Progenitor cell of endocrine pancreas (in vitro differentiated cells): ENCODE measurements at regions not wholly inside any gene's neighbourhood (a gene's known extent, or its start where the extent isn't known, plus 50 kb on each side); places are given as distances from the start of the nearest gene placed in this dataset.

Experiments used
- DNase-seq: peaks from one replicate; pipeline ENCODE4 v3.0.0; 2021; ENCODE audit warnings: low spot score; ENCODE audit not compliant: unreplicated experiment
- H3K27ac Mint-ChIP-seq: 2 replicates; pipeline ENCODE4 v1.8.0; 2021; ENCODE audit warnings: mild to moderate bottlenecking, moderate library complexity, mixed read lengths
- H3K27me3 Mint-ChIP-seq: 2 replicates; pipeline ENCODE4 v1.8.0; 2021; ENCODE audit warnings: mixed read lengths
- H3K36me3 Mint-ChIP-seq: 2 replicates; pipeline ENCODE4 v1.8.0; 2022; ENCODE audit warnings: mixed read lengths; ENCODE audit not compliant: insufficient read depth
- H3K4me1 Mint-ChIP-seq: 2 replicates; pipeline ENCODE4 v1.8.0; 2021; ENCODE audit warnings: low read depth, mixed read lengths
- H3K4me3 Mint-ChIP-seq: 2 replicates; pipeline ENCODE4 v1.8.0; 2021; ENCODE audit warnings: low read depth, mild to moderate bottlenecking, moderate library complexity, mixed read lengths
- H3K9me3 Mint-ChIP-seq: 2 replicates; pipeline ENCODE4 v1.8.0; 2021; ENCODE audit warnings: low read depth, mixed read lengths
- CTCF ChIP-seq: fragments of 200-600 bp; sonication (generic); IDR thresholded peaks from one replicate; pipeline ENCODE4 v1.5.0; 2021; ENCODE audit warnings: antibody characterized with exemption, mild to moderate bottlenecking; ENCODE audit not compliant: unreplicated experiment

GRCh38 chr1:56399795-56400194, 179.6 kb downstream of the PLPP3 start:
- Mint-ChIP-seq H3K27ac (no peak overlapping the region), H3K9me3 (peaks cover 4% of the 10 kb centered on the region), H3K4me1 (peaks cover 19% of the 10 kb centered on the region), H3K4me3 (no peak overlapping the region), H3K27me3 (no peaks in the 10 kb centered on the region), H3K36me3 (no peaks in the 10 kb centered on the region)
- DNase-seq: no peak
- TF ChIP-seq CTCF: no peak

GRCh38 chr1:56399326-56399725, 180.0 kb downstream of the PLPP3 start:
- no peak for DNase-seq
- no peaks in the 10 kb centered on the region for H3K36me3 Mint-ChIP-seq
- TF ChIP-seq CTCF: no peak
- peaks cover 4% of the 10 kb centered on the region for H3K9me3 Mint-ChIP-seq
- no peak overlapping the region for H3K27ac Mint-ChIP-seq
- peaks cover 19% of the 10 kb centered on the region for H3K4me1 Mint-ChIP-seq
- H3K27me3 Mint-ChIP-seq: no peaks in the 10 kb centered on the region
- H3K4me3 Mint-ChIP-seq: no peak overlapping the region

GRCh38 chr1:56397811-56398231, 181.5 kb downstream of the PLPP3 start:
- H3K9me3 Mint-ChIP-seq: peaks cover 4% of the 10 kb centered on the region
- H3K4me3 Mint-ChIP-seq: no peak overlapping the region
- H3K27me3 Mint-ChIP-seq: peaks cover 3% of the 10 kb centered on the region
- no peaks in the 10 kb centered on the region for H3K36me3 Mint-ChIP-seq
- H3K27ac Mint-ChIP-seq: no peak overlapping the region
- H3K4me1 Mint-ChIP-seq: peaks cover 19% of the 10 kb centered on the region
- TF ChIP-seq CTCF: no peak
- no peak for DNase-seq

- no peak for TF ChIP-seq CTCF
- Mint-ChIP-seq H3K27me3 (peaks cover 7% of the 10 kb centered on the region), H3K36me3 (no peaks in the 10 kb centered on the region), H3K4me1 (peaks cover 19% of the 10 kb centered on the region), H3K27ac (no peak overlapping the region), H3K9me3 (peaks cover 4% of the 10 kb centered on the region), H3K4me3 (no peak overlapping the region)
- DNase-seq: no peak
These were observed 182.0 kb downstream of the PLPP3 start for GRCh38 chr1:56397409-56397808.

- no peak overlapping the region for H3K4me3 Mint-ChIP-seq
- no peak for DNase-seq
- H3K27me3 Mint-ChIP-seq: peaks cover 8% of the 10 kb centered on the region
- H3K4me1 Mint-ChIP-seq: peaks cover 19% of the 10 kb centered on the region
- no peaks in the 10 kb centered on the region for H3K9me3 Mint-ChIP-seq
- no peak overlapping the region for H3K27ac Mint-ChIP-seq
- no peaks in the 10 kb centered on the region for H3K36me3 Mint-ChIP-seq
- TF ChIP-seq CTCF: no peak
These were observed 182.8 kb downstream of the PLPP3 start for GRCh38 chr1:56396581-56396980.

- Mint-ChIP-seq H3K4me3 (no peak overlapping the region), H3K27ac (no peak overlapping the region)
These were observed 183.6 kb downstream of the PLPP3 start for GRCh38 chr1:56395776-56396175.

More at GRCh38 chr1:56395776-56396175, 183.6 kb downstream of the PLPP3 start:
- peaks cover 8% of the 10 kb centered on the region for H3K27me3 Mint-ChIP-seq
- no peak for DNase-seq
- H3K36me3 Mint-ChIP-seq: no peaks in the 10 kb centered on the region
- H3K9me3 Mint-ChIP-seq: no peaks in the 10 kb centered on the region
- peaks cover 23% of the 10 kb centered on the region for H3K4me1 Mint-ChIP-seq
- no peak for TF ChIP-seq CTCF
